AG08395 (cell line): ENCODE measurements at regions not wholly inside any gene's neighbourhood (a gene's known extent, or its start where the extent isn't known, plus 50 kb on each side); places are given as distances from the start of the nearest gene placed in this dataset.

Experiments
- DNase-seq: peaks from one replicate; pipeline ENCODE4 v3.0.0; 2012; ENCODE audit warnings: mixed read lengths, low spot score

DNA sequence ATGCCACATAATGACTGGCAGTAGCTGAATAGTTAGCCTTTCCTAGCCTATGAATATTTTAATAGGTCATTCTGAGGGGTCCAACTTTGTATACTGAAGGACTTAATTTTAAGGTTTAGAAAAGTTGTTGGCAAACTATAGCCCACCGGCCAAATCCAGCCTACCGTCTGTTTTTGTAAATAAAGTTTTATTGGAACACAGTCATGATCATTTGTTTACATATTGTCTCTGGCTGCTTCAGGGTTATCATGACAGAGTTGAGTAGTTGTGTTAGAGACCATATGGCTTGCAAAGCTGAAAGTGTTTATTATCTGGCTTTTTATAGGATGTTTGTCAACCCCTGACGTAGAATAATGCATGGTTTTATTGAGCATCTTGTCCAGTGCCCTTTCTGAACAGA is 73.4 kb downstream of the NTMT2 start:
- DNase-seq: no peak

DNA sequence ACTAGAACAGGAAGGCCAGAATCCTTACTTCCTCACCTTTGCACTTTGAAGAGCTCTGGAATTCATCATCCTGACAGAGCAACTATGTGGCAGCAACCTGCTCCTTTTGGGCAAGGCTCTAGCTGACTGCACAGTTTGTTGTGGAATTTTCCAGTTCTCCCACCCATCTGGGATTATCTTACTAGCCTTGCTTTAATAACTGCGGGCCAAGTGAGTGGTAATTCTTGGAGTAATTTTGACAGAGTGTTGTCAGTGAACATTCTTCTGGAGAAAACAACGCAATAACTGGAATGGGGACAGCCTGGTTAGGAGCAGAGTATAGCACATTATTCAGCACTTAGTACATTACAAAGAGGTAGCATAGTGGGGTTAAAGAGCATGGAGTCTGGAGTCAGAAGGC is 75.3 kb downstream of the NTMT2 start:
- peak; percentile 40 for DNase-seq

GRCh38 chr1:170221495-170221894 is 75.7 kb downstream of the NTMT2 start:
- DNase-seq: no peak

- DNase-seq: no peak
Measured at GRCh38 chr1:170224469-170224868, 78.7 kb downstream of the NTMT2 start.

DNA sequence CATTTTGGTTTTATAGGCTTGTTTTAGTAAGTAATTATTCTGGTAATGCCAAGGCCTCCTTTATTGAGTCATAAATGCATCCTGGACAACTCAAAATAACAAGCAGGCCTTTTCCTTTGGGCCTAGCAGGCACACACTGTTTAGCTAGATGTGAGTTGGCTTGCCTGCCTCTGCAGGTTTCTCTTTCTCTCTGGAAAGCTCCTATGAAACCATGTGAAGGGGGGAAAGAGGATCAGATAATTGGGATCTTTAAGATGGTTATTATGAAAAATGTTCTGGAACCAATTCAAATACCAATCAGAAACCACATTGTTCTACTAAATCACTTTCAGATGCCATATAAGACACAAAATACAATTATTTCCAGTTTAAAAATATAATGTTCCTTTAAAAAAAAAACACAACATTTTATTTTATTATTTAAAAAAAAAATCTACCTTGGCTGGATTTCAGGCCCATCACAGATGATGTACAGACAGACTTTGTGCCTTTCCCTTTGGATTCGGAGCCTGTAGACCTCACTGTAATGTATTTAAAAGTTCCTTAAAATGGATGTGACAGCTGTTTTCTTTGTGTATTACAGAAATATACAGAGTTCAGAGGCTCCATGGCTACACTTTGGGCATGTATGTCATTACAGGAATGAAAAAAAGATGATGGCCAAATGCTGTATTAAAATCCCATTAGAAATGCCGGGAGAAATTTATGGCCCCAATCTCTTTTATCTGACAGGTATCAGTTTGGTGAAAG is 80.2 kb downstream of the NTMT2 start:
- DNase-seq: peak; percentile 22

DNA sequence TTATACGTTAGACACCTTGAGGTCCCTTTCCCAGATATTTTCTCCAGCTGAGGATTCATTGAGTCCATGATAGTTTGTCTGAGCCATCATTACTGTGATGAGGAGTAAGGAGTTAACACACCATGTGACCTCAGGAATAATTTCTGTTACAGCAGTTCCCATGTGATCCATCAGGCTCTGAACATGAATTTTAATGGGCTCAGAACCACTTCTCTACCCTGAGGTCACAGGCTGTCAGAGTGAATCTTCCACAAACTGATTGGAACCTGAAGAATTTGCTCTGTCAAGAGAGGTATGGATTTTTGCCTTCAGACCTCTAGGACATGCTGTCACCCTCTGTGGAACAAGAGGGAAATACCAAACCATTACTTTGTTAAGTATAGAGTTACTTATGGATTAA is 81.0 kb downstream of the NTMT2 start:
- DNase-seq: no peak

- DNase-seq: no peak
Measured at GRCh38 chr1:170230323-170230722, 84.6 kb downstream of the NTMT2 start.

- no peak for DNase-seq
Measured at GRCh38 chr1:170231662-170232061, 85.9 kb downstream of the NTMT2 start.

- DNase-seq: no peak
Measured at GRCh38 chr1:170238704-170239391, 93.1 kb downstream of the NTMT2 start.

GRCh38 chr1:170239445-170239844 is 93.7 kb downstream of the NTMT2 start:
- peak; percentile 31 for DNase-seq

DNA sequence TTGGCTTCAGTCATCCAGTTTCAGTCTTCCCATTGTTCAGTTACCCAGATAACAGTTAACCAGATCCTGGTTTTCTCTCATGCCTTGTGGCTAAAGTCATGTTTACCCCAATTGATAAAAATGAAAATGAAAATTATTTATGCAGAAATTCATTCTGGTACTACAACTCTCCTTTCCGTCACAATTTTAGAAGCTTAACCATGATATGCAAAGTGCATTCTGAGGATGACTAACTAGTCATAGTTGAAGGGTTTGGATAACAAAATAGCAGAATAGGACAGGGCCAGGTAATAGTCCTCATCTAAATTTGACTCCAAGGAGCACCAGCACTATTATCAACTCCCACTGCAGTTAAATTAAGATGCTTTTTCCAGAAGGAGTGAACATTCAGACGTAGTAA is 94.7 kb downstream of the NTMT2 start:
- DNase-seq: no peak

- no peak for DNase-seq
Measured at GRCh38 chr1:170241266-170241851, 95.6 kb downstream of the NTMT2 start.

DNA sequence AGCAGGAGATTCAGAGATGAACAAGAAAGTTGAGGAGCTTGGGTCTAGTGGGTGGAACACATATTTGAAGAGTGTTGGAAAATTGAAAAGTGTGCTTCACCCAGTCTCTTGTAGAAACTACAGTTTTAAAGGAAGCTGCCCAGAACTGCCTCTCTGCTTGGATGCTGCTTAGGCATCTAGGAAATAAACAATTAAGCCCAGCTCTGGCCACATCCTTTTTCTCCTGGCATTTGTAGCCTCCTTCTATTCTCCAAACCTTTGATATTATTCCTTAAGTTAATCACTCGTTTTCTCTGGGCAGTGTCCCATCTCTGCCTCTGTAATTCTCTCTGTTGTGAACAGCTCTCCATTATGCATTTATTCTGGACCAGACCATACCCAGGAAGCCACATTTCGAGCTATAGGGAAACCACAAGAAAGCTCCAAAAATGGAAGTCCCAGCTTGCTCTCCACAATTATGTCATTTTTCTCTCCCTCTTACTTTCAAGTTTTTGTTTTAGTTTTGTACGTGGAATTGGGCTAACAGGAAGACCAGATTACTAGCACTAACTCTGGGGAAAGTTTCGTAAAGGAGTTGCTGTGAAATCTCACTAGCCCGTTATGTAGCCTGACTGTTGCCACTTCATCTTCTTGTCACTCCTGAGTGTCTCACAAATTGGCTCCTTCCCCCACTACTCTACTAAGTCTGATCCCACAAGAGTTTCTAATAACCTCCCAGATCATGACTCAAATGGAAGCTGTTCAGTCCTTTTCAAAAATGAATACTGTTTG is 102.2 kb downstream of the NTMT2 start:
- DNase-seq: peak; percentile 12

GRCh38 chr1:170250531-170251276 is 104.9 kb downstream of the NTMT2 start:
- DNase-seq: no peak

DNA sequence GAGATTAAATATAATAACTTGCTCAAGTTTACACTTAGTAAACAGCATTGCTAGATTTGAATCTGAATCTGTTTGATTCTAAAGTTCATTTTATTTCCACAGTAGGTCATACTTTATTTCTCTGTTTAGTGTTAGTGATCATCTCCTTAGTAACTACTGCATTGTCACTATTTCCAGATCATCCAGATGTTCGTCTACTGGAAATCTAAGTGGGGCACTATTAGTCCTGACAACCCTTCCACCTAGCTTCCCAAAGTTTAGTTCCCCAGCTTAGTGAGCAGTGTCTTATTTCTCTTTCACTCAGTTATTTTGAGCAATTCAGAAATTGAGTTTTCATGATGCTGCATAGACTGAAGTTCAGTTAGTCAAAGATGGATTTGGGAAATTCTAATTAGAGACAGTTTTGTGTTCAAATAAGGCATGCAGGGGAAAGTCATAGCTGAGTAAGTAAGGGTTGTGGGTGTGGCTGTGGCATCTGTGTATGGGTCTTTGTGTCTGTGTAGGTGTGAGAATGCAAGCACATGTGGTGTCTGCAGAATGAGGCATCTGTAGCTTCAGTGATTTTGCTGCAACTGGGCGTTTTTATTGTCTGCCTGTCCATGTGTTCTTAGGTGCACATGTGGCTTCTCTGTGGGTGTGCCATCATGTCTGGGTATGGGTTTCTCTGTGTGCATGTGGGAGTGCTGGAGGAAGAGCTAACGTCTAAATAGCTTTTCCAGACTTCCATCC is 107.3 kb downstream of the NTMT2 start:
- DNase-seq: peak; percentile 5

DNA sequence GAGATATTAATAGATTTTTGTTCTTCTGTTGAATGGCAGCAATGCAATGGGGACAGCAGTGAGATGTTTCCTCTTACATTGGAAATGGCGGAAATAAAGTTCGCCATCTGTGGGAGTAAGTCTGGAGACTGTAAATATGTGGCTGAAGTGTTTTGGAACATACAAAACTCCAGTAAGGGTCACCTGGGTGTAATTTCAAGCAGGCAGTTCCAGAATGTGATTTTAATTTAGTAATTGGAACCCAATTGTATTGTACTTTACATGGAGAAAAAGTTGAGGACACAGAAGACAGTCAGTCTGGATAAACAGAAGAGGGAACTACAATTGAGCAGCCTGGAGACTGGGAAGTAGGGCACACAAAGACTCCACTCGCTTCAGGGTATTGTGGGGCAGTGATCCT is 108.6 kb downstream of the NTMT2 start:
- DNase-seq: no peak

DNA sequence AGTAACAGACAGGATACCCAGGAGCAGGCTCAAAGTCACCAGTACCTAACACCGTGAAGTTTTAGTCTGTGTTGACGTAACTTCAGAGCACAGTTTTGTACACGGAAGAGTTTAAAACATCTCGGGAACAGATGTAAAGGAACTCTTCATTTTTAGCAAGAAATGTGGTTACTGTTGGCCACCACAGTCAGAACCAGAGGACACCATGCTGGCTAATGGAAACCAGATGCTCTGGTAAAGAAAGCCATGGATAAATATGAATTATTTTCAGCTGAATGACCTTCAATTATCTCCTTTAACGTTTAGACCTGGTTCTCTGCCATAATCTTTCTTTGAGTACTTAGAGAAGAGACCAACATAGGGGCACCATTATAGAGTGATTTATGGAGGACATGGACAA is 115.9 kb downstream of the NTMT2 start:
- DNase-seq: peak; percentile 70

- no peak for DNase-seq
Measured at GRCh38 chr1:170262276-170262939, 116.6 kb downstream of the NTMT2 start.

DNA sequence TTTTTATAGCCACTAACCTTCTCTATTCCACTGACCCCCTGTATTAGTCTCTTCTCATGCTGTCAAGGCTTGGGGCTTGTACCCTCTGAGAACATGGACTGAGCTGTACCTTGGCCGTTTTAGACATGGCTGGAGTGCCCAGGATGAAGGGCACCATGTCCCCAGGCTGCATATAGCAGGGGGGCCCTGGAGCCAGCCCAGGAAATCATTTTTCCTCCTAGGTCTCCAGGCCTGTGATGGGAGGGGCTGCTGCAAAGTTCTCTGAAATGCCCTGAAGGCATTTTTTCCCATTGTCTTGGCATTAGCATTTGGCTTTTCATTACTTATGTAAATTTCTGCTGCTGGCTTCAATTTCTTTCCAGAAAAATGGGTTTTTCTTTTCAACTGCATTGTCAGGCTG is 119.5 kb downstream of the NTMT2 start:
- no peak for DNase-seq

- no peak for DNase-seq
Measured at GRCh38 chr1:170267317-170267716, 121.6 kb downstream of the NTMT2 start.
